GM12874 (cell line): ENCODE measurements at regions not wholly inside any gene's neighbourhood (a gene's known extent, or its start where the extent isn't known, plus 50 kb on each side); places are given as distances from the start of the nearest gene placed in this dataset.

Experiments used
- TF ChIP-seq, protein P1 (sequence below): IDR thresholded peaks from 2 replicates; pipeline ENCODE4 v1.5.1; 2011; ENCODE audit warnings: low read depth, mild to moderate bottlenecking, control low read depth, low read length, moderate library complexity; ENCODE audit not compliant: insufficient read depth

DNA sequence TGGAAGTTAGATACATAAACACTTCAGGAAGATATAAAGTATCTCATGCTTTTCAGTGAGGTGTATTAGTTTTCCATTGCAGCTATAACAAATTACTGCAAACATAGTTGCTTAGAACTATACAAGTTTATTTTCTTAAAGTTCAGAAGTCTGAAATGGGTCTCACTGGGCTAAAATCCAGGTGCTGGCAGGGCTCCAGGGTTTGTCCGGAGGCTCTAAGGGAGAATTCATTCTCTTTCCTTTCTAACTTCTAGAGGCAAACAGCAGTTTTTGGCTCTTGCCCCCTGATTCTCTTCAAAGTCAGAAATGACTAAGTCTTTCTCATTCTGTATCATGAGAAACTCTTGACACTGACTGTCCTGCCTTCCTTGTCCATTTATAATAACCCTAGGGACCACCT is 138.8 kb downstream of the AASDHPPT start:
- TF ChIP-seq, protein P1, sequence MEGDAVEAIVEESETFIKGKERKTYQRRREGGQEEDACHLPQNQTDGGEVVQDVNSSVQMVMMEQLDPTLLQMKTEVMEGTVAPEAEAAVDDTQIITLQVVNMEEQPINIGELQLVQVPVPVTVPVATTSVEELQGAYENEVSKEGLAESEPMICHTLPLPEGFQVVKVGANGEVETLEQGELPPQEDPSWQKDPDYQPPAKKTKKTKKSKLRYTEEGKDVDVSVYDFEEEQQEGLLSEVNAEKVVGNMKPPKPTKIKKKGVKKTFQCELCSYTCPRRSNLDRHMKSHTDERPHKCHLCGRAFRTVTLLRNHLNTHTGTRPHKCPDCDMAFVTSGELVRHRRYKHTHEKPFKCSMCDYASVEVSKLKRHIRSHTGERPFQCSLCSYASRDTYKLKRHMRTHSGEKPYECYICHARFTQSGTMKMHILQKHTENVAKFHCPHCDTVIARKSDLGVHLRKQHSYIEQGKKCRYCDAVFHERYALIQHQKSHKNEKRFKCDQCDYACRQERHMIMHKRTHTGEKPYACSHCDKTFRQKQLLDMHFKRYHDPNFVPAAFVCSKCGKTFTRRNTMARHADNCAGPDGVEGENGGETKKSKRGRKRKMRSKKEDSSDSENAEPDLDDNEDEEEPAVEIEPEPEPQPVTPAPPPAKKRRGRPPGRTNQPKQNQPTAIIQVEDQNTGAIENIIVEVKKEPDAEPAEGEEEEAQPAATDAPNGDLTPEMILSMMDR: no peak

DNA sequence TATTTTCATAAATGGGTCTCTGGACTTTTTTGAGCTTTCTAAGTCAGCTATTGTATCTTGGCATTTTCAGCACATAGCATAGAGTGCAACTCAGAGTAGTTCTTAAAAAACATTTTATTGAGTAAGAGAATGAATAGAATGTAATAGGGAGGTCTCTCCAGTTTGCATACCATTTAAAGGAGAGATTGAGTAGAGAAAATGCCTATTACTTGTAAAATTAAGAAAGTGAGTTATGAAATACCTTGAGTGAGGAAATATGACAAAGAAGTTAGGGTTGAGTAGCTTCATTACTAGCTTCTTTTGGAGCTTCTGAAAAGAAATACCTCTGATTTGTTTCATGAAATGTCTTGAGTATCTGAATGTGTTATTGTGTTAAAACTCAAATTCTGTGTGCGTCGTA is 140.0 kb downstream of the AASDHPPT start:
- TF ChIP-seq, protein P1: no peak

DNA sequence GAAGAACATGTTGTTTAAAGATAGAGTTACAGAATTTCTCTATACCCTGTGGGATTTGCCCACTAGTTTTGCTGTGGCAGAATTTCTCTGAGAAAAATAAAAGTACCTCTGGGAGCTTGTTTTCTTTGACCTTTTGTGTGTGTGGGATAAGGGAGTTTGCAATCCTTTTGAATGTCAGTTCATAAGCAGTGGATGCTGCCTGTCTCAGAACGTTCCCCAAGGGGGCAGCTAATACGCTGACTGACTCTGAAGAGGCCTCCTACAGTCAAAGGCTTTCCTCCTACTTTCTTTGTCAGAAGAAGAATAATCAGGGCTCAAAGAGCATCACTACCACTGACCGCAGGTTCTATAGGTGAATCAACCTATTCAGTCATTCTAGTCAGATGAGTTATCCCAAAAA is 140.6 kb downstream of the AASDHPPT start:
- TF ChIP-seq, protein P1: no peak

DNA sequence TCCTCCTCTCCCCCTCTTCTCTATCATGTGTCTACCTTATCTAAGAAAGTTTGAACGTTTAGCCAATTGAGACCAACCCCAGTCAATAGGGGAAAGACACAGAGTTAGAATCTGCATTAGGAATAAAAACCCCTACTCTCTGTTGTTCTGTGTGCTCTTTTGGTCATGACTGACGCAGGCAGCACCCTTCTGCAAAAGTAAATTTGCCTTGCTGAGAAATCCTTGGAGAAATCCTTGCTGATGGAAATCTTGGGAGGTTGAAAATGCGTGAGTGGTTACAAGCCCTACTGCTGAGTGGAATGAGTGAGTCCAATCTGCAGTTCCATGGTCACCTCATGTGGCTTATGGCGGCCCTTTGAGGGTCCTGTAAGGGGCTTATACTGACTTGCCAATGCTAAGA is 145.2 kb downstream of the AASDHPPT start:
- TF ChIP-seq, protein P1: no peak

DNA sequence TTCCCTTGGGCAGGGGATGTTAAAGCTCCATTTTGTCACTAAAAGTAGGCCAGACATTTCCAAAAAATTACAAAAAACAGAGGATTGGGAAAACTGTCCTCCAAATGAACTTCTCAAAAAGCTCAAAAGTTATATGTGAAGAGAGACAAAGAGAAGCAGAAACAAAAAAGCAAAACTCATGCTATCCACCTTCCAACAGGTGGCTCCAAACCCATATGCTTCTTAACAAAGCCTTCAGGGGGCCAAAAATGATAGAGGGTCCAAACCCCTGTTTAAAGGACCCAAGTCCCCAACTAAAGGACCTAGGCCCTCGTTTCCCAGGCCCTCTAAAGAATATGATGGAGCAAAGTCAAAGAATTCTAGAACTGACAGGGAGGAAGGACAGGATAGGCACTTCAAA is 146.7 kb downstream of the AASDHPPT start:
- TF ChIP-seq, protein P1: no peak

DNA sequence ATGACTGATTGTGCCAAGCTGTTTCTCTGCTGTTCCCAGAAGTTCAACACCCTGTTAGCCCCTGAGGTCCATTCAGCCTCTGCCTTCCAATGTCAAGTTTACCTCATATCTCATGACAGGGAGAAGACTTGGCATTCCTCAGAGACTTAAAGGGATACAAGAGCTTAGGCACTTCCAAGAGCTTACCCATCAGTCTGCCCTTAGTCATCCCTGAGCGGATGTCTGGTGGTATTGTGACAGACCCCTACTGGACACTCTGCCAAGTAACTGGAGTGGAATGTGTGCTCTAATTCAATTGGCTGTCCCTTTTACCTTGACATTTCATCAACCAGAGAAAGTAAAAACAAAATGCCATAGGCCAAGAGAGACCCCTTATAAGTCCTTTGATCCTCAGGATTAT is 151.5 kb downstream of the AASDHPPT start:
- TF ChIP-seq, protein P1: no peak

DNA sequence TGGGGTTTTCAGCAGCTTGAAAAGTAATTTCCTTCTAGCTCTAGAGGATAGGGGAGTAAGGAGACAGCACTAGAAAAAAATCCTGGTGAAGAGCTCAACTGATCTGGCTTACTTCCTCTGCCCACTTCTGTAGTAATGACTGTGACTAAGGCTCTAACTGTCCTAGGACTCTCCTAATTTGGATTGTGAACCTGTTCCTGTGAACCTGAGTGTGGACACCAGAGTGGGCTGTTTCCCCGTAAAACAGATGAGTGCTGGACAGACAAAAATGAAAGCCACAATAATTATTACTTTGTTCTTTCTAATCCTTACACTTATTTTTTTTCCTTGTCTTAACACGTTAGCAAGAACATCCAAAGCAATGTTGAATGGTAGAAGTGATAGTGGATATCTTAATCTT is 154.1 kb downstream of the AASDHPPT start:
- TF ChIP-seq, protein P1: no peak

DNA sequence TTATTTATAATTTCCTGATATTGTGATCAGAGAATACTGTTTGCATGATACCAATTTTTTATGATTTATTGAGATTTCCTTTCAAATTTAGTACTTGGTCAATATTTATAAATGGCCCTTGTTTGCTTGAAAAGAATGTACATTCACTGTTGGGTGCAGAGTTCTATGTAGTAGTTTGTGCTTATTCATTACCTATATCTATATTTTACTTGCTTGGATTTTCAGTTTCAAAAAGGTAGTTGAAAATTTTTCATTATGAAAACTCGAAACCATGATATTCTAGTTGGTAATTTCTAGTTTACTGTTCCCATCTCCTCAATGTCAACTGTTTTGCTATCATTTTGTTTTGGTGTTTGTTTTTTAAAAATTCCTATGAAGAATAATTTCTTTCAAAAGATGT is 155.7 kb downstream of the AASDHPPT start:
- TF ChIP-seq, protein P1: no peak
